Activated CD8-positive, alpha-beta memory T cell treated with anti-CD3 and anti-CD28 coated beads, Interleukin-2, amount 50 U/mL, for 48 hours (primary cell): ENCODE measurements at regions not wholly inside any gene's neighbourhood (a gene's known extent, or its start where the extent isn't known, plus 50 kb on each side); places are given as distances from the start of the nearest gene placed in this dataset.

Experiments used
- DNase-seq: peaks from one replicate; pipeline ENCODE4 v3.0.0-alpha.2; 2020

GRCh38 chr20:42020316-42020715 lies 402.1 kb upstream of the CHD6 start:
- DNase-seq, result no peak

- DNase-seq, result no peak
Measured at GRCh38 chr20:42018979-42019378, 400.8 kb upstream of the CHD6 start.

GRCh38 chr20:42010090-42010489 lies 391.9 kb upstream of the CHD6 start:
- DNase-seq, result no peak

GRCh38 chr20:42007251-42007650 lies 389.1 kb upstream of the CHD6 start:
- DNase-seq, result no peak

- DNase-seq, result no peak
Measured at GRCh38 chr20:42005211-42005610, 387.0 kb upstream of the CHD6 start.

- no peak for DNase-seq
Measured at GRCh38 chr20:42003380-42003779, 385.2 kb upstream of the CHD6 start.

- no peak for DNase-seq
Measured at GRCh38 chr20:41998539-41999341, 380.6 kb upstream of the CHD6 start.

GRCh38 chr20:41996951-41997350 lies 378.8 kb upstream of the CHD6 start:
- DNase-seq, result no peak

- no peak for DNase-seq
Measured at GRCh38 chr20:41992481-41992880, 374.3 kb upstream of the CHD6 start.

GRCh38 chr20:41991412-41991811 lies 373.2 kb upstream of the CHD6 start:
- DNase-seq, result no peak

- DNase-seq, result no peak
Measured at GRCh38 chr20:41989935-41990635, 371.9 kb upstream of the CHD6 start.

GRCh38 chr20:41989039-41989679 lies 371.0 kb upstream of the CHD6 start:
- no peak for DNase-seq

- DNase-seq, result no peak
Measured at GRCh38 chr20:41984031-41984430, 365.9 kb upstream of the CHD6 start.

GRCh38 chr20:41983159-41983558 lies 365.0 kb upstream of the CHD6 start:
- no peak for DNase-seq

GRCh38 chr20:41981746-41982145 lies 363.6 kb upstream of the CHD6 start:
- DNase-seq, result no peak

- DNase-seq, result no peak
Measured at GRCh38 chr20:41978875-41979274, 360.7 kb upstream of the CHD6 start.

GRCh38 chr20:41978246-41978790 lies 360.1 kb upstream of the CHD6 start:
- DNase-seq, result no peak

GRCh38 chr20:41969656-41970055 lies 351.5 kb upstream of the CHD6 start:
- DNase-seq, result no peak

- no peak for DNase-seq
Measured at GRCh38 chr20:41960166-41960565, 342.0 kb upstream of the CHD6 start.

- no peak for DNase-seq
Measured at GRCh38 chr20:41958391-41958790, 340.2 kb upstream of the CHD6 start.

GRCh38 chr20:41956338-41957074 lies 338.3 kb upstream of the CHD6 start:
- no peak for DNase-seq

- no peak for DNase-seq
Measured at GRCh38 chr20:41952166-41952565, 334.0 kb upstream of the CHD6 start.

GRCh38 chr20:41951615-41952014 lies 333.4 kb upstream of the CHD6 start:
- no peak for DNase-seq
